HG02610 (cell line): ENCODE measurements at regions not wholly inside any gene's neighbourhood (a gene's known extent, or its start where the extent isn't known, plus 50 kb on each side); places are given as distances from the start of the nearest gene placed in this dataset.
"Not testable (repeated sequence)": the region's sequence is repeated elsewhere in the genome, so short reads cannot be mapped to it uniquely, and the experiment has no call there.

Source experiments
- ATAC-seq: cut with Tn5 transposase; IDR thresholded peaks from one replicate; pipeline ENCODE4 v1.9.1; 2021; ENCODE audit warnings: mild to moderate bottlenecking, moderate library complexity; ENCODE audit not compliant: unreplicated experiment

- ATAC-seq, result not testable (repeated sequence)
Observed at GRCh38 chr16:29173371-29174305, 188.8 kb downstream of the LAT start.

DNA sequence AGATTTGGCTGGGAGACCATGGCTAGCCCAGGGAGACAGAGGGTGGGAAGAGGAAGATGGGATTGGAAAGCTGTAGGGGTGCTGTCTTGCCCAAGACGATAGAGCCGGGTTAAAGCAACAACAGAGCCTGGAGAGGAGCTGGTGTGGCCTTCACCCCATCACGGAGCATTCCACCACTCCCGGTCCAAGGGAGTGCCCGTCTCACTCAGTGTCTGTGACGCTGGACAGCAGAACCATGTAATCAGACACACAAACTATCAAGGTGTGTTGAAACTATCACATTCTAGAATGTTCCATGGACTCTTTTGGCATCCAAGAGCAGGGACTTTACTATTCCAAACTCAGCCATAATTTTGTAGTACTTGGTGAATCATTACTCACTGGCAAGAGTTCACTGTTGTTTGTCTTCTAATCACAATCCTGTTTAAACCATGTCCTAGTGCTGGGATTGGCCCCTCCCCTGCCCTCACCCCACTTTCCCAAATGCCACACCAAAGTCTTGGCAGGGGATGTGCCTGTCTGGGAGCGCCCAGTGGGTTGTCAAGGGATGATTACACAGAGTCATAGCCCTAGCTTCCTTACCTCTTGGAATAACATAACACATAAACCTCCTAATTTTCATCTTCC, 187.4 kb downstream of the LAT start:
- ATAC-seq, result not testable (repeated sequence)

DNA sequence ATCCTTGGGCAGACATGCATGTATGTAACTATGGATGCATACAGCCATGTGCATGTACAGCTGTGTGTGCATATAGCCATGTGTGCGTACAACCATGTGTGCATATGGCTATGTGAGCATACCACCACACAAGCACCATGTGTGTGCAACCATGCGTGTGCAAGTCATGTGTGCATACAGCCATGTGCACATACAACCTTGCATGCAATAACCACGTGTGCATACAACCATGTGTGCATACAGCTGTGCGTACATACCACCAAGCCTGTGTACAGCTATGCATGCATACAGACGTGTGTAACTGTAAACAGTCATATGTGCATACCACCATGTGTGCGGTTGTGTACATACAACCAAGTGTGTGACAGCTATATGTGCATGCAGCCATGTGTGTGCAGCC, 186.4 kb downstream of the LAT start:
- ATAC-seq, result not testable (repeated sequence)

DNA sequence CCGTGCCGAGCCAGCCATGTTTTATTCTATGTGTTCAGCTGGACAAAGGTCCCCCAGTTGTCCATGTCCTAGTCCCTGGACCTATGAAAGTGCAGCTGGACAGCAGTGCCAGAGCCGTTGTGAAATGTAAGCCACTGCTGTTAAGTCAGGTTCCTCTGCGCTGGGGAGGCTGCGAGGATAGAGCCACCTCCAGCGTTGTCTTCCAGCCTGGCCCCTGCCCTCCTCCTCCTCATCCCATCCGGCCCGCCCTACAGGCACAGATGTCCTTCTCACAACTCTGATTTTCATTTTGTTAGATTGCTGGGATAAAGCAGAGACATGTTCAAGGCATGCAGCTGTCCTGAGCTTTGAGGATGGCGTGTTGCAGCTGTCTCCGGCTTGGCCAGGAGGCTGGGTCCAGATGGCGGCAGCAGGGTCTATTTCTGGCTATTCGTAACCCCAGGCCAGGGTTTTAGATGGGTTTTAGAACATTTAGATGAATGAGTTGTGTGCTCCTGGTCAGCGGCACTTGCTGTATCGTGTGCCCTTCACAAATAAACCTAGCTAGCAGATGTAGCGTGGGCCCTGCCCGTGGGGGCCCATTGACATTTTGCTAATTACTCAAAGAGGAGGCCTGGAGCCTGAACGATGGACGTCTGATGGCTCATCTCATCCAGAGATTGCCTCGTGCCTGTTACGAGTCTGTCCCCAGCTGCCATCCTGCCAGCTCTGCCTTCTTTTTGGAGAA, 185.7 kb downstream of the LAT start:
- ATAC-seq, result not testable (repeated sequence)

- ATAC-seq, result not testable (repeated sequence)
Observed at GRCh38 chr16:29169295-29169994, 184.6 kb downstream of the LAT start.

DNA sequence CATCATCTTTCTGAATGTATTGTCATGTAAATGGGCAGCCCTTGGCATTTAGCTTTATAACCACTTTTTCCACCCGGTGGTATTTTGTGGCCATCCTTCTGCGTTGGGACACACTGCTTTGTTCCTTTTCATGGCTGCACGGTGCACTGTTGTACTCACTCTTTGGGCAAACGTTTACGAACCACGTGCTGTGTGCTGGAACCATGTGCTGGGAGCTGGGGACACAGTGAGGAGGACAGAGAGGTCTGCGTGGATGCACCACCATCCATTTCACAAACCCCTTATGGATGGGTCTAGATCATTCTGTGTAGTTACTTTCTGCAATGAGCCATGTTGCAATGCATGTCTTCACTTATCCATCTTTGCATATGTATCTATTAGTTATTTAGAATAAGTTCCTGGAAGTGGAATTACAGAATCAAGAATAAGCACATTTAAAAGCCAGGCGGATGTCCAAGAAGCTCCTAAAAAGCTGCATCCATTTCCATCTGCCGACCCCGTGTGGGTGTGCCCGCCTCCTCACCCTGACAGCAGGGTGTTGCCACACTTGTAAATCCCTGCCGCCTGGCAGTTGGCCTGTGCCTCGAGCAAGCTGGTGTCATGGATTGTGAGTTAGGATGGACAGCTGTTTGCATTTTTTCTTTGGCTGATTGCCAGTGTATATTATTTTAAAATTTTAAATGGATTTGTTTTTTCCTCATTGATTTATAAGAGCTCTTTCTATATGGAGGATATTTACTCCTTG, 183.8 kb downstream of the LAT start:
- not testable (repeated sequence) for ATAC-seq

GRCh38 chr16:29164442-29165089, 179.7 kb downstream of the LAT start:
- not testable (repeated sequence) for ATAC-seq

GRCh38 chr16:29160171-29160570, 175.3 kb downstream of the LAT start:
- not testable (repeated sequence) for ATAC-seq

DNA sequence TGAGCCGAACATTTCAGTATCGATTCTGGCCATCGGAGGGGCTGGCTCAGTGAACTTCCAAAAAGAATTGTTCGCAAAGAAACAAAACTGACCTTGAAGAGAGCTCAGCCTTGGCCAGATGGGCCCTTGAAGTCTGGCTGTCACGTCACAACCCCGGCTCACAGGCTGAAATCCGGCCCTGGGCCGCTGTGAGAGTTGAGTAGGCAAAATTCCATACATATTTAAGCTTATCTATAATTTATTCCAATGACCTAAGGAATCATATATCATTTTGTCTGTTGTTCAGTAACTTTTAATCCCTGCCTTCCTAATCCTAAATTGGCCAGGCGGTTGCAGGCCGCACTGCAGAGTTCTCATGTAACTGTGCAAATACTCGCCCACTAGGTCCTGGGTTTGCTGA, 174.8 kb downstream of the LAT start:
- ATAC-seq, result not testable (repeated sequence)

DNA sequence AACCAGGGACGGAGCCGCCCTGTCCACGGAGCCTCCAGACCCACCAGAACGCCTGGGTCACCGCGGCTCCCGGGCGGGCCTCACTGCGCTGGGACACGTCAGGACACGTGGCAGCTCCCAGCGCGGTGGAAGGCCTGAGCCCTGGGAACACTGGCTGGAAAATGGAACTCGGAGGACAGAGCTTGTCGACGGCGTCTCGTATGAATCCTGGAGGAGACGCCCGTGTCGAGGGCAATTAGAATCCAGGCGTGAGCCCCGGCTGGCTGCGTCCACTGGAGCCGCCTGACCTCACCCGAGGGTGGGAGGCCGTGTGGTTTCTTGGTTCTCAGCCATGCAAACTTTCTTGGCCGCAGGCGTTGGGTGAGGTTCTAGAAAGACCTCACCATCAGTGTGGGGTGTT, 173.9 kb downstream of the LAT start:
- no peak for ATAC-seq

GRCh38 chr16:29158031-29158784, 173.4 kb downstream of the LAT start:
- not testable (repeated sequence) for ATAC-seq

- ATAC-seq, result not testable (repeated sequence)
Observed at GRCh38 chr16:29157051-29157923, 172.4 kb downstream of the LAT start.

- ATAC-seq, result no peak
Observed at GRCh38 chr16:29156511-29156910, 171.7 kb downstream of the LAT start.

- ATAC-seq, result not testable (repeated sequence)
Observed at GRCh38 chr16:29155866-29156200, 171.0 kb downstream of the LAT start.

DNA sequence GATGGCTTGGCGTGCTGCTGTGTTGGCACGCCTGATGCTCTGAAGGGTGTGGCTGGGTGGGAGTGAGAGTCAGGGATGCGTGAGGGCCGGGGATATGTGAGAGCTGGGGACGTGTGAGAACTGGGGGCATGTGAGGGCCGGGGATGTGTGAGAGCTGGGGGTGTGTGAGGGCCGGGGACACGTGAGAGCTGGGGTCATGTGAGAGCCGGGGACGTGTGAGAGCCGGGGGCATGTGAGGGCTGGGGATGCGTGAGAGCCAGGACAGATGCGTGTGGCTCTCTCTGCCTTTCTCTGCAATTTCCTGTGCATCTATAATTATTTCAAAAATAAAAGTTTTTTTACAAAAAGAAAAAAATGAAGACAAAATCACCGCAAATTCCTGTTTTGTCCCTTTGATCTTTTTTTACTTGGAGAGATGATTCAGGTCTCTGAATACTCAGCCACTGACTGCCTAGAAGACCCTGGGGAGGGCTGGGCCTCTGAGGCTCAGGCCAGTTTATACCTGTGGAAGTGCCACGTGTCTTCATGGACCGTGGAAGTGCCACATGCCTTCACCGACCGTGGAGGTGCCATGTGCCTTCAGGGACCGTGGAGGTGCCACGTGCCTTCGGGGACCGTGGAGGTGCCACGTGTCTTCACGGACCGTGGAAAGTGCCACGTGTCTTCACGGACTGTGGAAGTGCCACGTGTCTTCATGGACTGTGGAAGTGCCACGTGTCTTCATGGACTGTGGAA, 170.4 kb downstream of the LAT start:
- ATAC-seq, result not testable (repeated sequence)

DNA sequence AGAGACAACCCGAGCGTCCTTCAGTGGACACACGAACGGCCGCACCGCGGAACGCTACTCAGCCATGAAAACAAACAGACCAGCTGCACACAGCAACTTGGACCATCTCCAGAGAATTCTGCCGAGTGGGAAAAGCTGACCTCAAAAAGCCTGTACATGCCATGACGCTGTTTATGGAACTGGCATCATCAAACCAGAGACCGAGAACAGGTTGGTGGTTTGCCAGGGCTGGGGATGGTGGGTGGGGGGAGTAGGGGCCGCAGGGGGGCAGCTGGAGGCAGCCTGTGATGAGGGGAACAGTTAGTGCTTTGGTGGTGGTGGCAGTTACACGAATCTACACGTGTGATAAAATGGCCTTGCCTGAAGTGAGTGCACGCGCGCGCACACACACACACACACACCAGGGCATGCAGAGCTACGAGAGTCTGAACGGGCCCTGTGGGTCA, 169.8 kb downstream of the LAT start:
- ATAC-seq, result no peak

GRCh38 chr16:29154088-29154487, 169.2 kb downstream of the LAT start:
- no peak for ATAC-seq
